Activated CD4-positive, alpha-beta T cell treated with anti-CD3 and anti-CD28 coated beads, Interleukin-2, amount 50 U/mL, for 1 hour (primary cell): ENCODE measurements at regions not wholly inside any gene's neighbourhood (a gene's known extent, or its start where the extent isn't known, plus 50 kb on each side); places are given as distances from the start of the nearest gene placed in this dataset.

ENCODE experiments used
- DNase-seq: peaks from one replicate; pipeline ENCODE4 v3.0.0-alpha.2; 2020

- DNase-seq: no peak
Measured at GRCh38 chr2:71859211-71859847, 288.3 kb downstream of the CYP26B1 start.

GRCh38 chr2:71858071-71858470 is 289.6 kb downstream of the CYP26B1 start:
- no peak for DNase-seq

GRCh38 chr2:71857636-71858035 is 290.0 kb downstream of the CYP26B1 start:
- DNase-seq: no peak

GRCh38 chr2:71856773-71857525 is 290.7 kb downstream of the CYP26B1 start:
- no peak for DNase-seq

GRCh38 chr2:71853858-71854257 is 293.8 kb downstream of the CYP26B1 start:
- DNase-seq: no peak

- DNase-seq: no peak
Measured at GRCh38 chr2:71852141-71852711, 295.4 kb downstream of the CYP26B1 start.

GRCh38 chr2:71851094-71851750 is 296.4 kb downstream of the CYP26B1 start:
- DNase-seq: no peak

- no peak for DNase-seq
Measured at GRCh38 chr2:71850306-71850801, 297.3 kb downstream of the CYP26B1 start.

- DNase-seq: no peak
Measured at GRCh38 chr2:71849607-71850305, 297.9 kb downstream of the CYP26B1 start.

GRCh38 chr2:71849111-71849510 is 298.6 kb downstream of the CYP26B1 start:
- no peak for DNase-seq

GRCh38 chr2:71846669-71847291 is 300.9 kb downstream of the CYP26B1 start:
- DNase-seq: no peak

GRCh38 chr2:71846072-71846471 is 301.6 kb downstream of the CYP26B1 start:
- no peak for DNase-seq

- DNase-seq: no peak
Measured at GRCh38 chr2:71844967-71845366, 302.7 kb downstream of the CYP26B1 start.

- no peak for DNase-seq
Measured at GRCh38 chr2:71843391-71843850, 304.2 kb downstream of the CYP26B1 start.

GRCh38 chr2:71842744-71843143 is 304.9 kb downstream of the CYP26B1 start:
- no peak for DNase-seq

GRCh38 chr2:71839826-71840225 is 307.8 kb downstream of the CYP26B1 start:
- no peak for DNase-seq

- DNase-seq: no peak
Measured at GRCh38 chr2:71834796-71835195, 312.9 kb downstream of the CYP26B1 start.

- DNase-seq: no peak
Measured at GRCh38 chr2:71833855-71834560, 313.7 kb downstream of the CYP26B1 start.

GRCh38 chr2:71833272-71833671 is 314.4 kb downstream of the CYP26B1 start:
- DNase-seq: no peak

GRCh38 chr2:71832844-71833243 is 314.8 kb downstream of the CYP26B1 start:
- DNase-seq: no peak

- no peak for DNase-seq
Measured at GRCh38 chr2:71832388-71832787, 315.3 kb downstream of the CYP26B1 start.

- no peak for DNase-seq
Measured at GRCh38 chr2:71831193-71831577, 316.5 kb downstream of the CYP26B1 start.
